ENCODE measurements at regions not wholly inside any gene's neighbourhood (a gene's known extent, or its start where the extent isn't known, plus 50 kb on each side); places are given as distances from the start of the nearest gene placed in this dataset.

- H3K36me3 ChIP-seq (ENCODE audit: control insufficient read depth, insufficient read depth, low read length): no peaks in the 10 kb centered on the region
- H4K5ac ChIP-seq (ENCODE audit: low read depth, low read length): no peak overlapping the region
- no peak overlapping the region for H3K23ac ChIP-seq (ENCODE audit: low read depth, low read length)
- in situ Hi-C loops (cut with MboI; ENCODE audit: low sequenced_read_pairs) (no loop called here), intact Hi-C loops (cut with micrococcal nuclease) (no loop called here), dilution Hi-C loops (cut with HindIII; ENCODE audit: low sequenced_read_pairs, unreplicated experiment) (no loop called here)
- H3K4me2 ChIP-seq (ENCODE audit: low read depth, low read length): no peak overlapping the region
- TF ChIP-seq MAZ (IDR thresholded peaks at IDR 0.05; ENCODE audit: borderline replicate concordance, low read depth, low read length) (no peak), USF2 (IDR thresholded peaks at IDR 0.05; ENCODE audit: low read depth, low read length) (no peak), RCOR1 (IDR thresholded peaks at IDR 0.05; ENCODE audit: insufficient replicate concordance, low read length) (no peak), RFX5 (IDR thresholded peaks at IDR 0.05; ENCODE audit: low read depth, low read length) (no peak), CTCF (conservative IDR thresholded peaks at IDR 0.05; ENCODE audit: low read depth, low read length) (no peak), MAFK (IDR thresholded peaks at IDR 0.05; ENCODE audit: low read depth, low read length) (no peak), CHD1 (IDR thresholded peaks at IDR 0.05; ENCODE audit: low read depth, low read length) (no peak), BHLHE40 (IDR thresholded peaks at IDR 0.05; ENCODE audit: low read depth, low read length) (no peak)
- H2BK15ac ChIP-seq (ENCODE audit: low read depth, low read length): no peak overlapping the region
- no TSS peak for BruUV-seq (replicated peaks)
- H2BK5ac ChIP-seq (ENCODE audit: low read depth, low read length, poor library complexity, severe bottlenecking): no peak overlapping the region
- no peak overlapping the region for H3K27ac ChIP-seq (ENCODE audit: insufficient read depth, low read length)
- no peak overlapping the region for H3K18ac ChIP-seq (ENCODE audit: low read depth, low read length)
- H3K9ac ChIP-seq (ENCODE audit: low read depth, low read length): no peak overlapping the region
- no peak for ATAC-seq (ENCODE audit: low read depth)
- H3K4ac ChIP-seq (ENCODE audit: low read depth, low read length): no peak overlapping the region
- no peaks in the 10 kb centered on the region for H3K9me1 ChIP-seq (ENCODE audit: insufficient read depth, low read length)
- H3K9me3 ChIP-seq (ENCODE audit: control insufficient read depth, insufficient read depth, low read length): no peaks in the 10 kb centered on the region
- WGBS, 2 experiments (ENCODE audit: extremely low coverage in 2 of 2, insufficient read length in 1 of 2): 100% methylated on average over 1 of the region's 5 CpGs; no CpG with 5 or more reads in 1 of the 2 experiments
- H3K4me1 ChIP-seq (ENCODE audit: control insufficient read depth, insufficient read depth, low read length): no peaks in the 10 kb centered on the region
- CTCF ChIA-PET: no interaction called here
- no peak overlapping the region for H4K8ac ChIP-seq (ENCODE audit: low read depth in 2 of 2, low read length in 2 of 2)
- no peak for DNase-seq
- no peaks in the 10 kb centered on the region for H3K79me1 ChIP-seq (ENCODE audit: low read depth in 1 of 2, low read length in 2 of 2)
- H2AK9ac ChIP-seq (replicated peaks; ENCODE audit: low read depth, low read length, poor library complexity): no peak overlapping the region
- no peak overlapping the region for H2AFZ ChIP-seq (replicated peaks; ENCODE audit: low read length, poor library complexity)
- POLR2A ChIA-PET (ENCODE audit: unreplicated experiment): no interaction called here
- H3K56ac ChIP-seq (ENCODE audit: extremely low read depth, insufficient read depth, low read length): no peak overlapping the region
- H2AK5ac ChIP-seq (ENCODE audit: low read depth, low read length): no peak overlapping the region
- H3K27me3 ChIP-seq (ENCODE audit: control insufficient read depth, insufficient read depth, low read length): peaks cover 12% of the 10 kb centered on the region
- no peak overlapping the region for H2BK20ac ChIP-seq (ENCODE audit: low read depth, low read length)
- no peak overlapping the region for H4K91ac ChIP-seq (ENCODE audit: insufficient read depth, low read depth, low read length)
- no peak overlapping the region for H3K14ac ChIP-seq (replicated peaks; ENCODE audit: low read depth, low read length)
- no peaks in the 10 kb centered on the region for H4K20me1 ChIP-seq (ENCODE audit: insufficient read depth, low read length)
- H3K4me3 ChIP-seq (ENCODE audit: insufficient read depth, low read depth, low read length): no peak overlapping the region
- H2BK120ac ChIP-seq (ENCODE audit: low read depth, low read length): no peak overlapping the region
Measured at GRCh38 chr1:232333419-232333767, 296.5 kb downstream of the SIPA1L2 start.

Measured in IMR-90 (cell line).